Spleen (tissue), 7 donors: ENCODE measurements at regions not wholly inside any gene's neighbourhood (a gene's known extent, or its start where the extent isn't known, plus 50 kb on each side); places are given as distances from the start of the nearest gene placed in this dataset.

Experiments
- CTCF ChIP-seq, 11 experiments: fragments of 200-600 bp in 7 of 11; fragments of 450-650 bp in 4 of 11; sonication (generic) in 4 of 11; IDR thresholded peaks in 8 of 11; conservative IDR thresholded peaks in 3 of 11; 1 replicate in 7 of 11; 2 replicates in 4 of 11; pipeline versions ENCODE4 v1.4.0 to v1.8.0; 2016 to 2021; ENCODE audit warnings: antibody characterized with exemption in 11 of 11, inconsistent platforms in 4 of 11, mild to moderate bottlenecking in 1 of 11
- POLR2A ChIP-seq, 3 donors: fragments of 450-650 bp; IDR thresholded peaks; one replicate each; pipeline ENCODE4 v1.5.1; 2017; ENCODE audit warnings: antibody characterized with exemption in 3 of 3, mild to moderate bottlenecking in 1 of 3
- POLR2AphosphoS5 ChIP-seq, 3 donors: sonication (generic); formaldehyde crosslinking; IDR thresholded peaks; one replicate each; pipeline ENCODE4 v1.5.1; 2017; ENCODE audit warnings: antibody characterized with exemption in 3 of 3
- donor health status: DM: no; HTN: no; CAD: no; lungs with moderate emphysema.
- donor health status: DM: no; HTN: no; CAD: no.
- donor health status: DM: no; HTN: no; CAD: no.

DNA sequence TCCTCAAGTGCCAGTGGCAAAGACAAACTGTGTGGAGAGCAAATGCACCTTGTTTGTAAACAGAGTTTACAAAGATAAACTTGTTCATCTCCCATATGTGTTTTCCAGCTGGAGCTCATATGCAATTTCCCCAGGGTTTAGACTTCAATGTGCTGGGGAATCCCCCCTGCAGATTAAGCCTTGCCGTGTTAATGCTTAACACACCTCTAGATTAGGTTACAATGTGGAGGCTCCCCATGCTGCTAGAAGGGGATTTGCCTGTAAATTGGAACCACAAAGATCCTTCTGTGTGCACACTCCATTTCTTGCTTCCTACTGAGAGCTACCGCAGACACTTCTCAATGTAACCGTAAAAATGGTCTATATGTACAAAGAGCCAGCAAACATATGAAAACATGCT is 263.1 kb downstream of the TBX18 start:
- TF ChIP-seq CTCF (IDR thresholded peaks at IDR 0.05 in 8 of 11, conservative IDR thresholded peaks at IDR 0.05 in 3 of 11) (no peak), POLR2A (IDR thresholded peaks at IDR 0.05) (no peak), POLR2AphosphoS5 (IDR thresholded peaks at IDR 0.05) (no peak)
